NCI-H2196 treated with DMSO at 0.1 percent for 48 hours (cell line): ENCODE measurements at regions not wholly inside any gene's neighbourhood (a gene's known extent, or its start where the extent isn't known, plus 50 kb on each side); places are given as distances from the start of the nearest gene placed in this dataset.

Source experiments
- DNase-seq: peaks from one replicate; lab custom pipeline; 2025; ENCODE audit not compliant: unreplicated experiment; lab: John Stamatoyannopoulos, UW

DNA sequence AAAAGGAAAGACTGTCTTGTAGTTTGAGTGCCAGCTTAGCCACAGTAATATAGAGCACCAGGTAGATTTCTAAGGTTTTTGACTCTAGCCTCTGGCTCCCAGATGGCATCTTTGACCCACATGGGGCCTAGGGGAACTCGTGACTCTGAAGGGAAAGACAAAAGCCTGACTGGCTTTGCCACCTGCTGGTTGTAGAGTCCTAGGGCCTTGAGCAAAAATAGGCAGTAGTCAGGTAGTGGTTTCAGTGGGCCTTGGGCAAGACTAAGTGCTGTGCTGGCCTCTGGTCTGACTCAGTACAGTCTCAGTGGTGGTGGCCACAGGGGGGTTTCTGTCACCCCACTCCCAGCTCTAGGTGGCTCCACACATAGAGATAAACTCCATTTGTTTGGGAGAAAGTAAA, 349.4 kb downstream of the FAM181B start:
- DNase-seq: no peak

DNA sequence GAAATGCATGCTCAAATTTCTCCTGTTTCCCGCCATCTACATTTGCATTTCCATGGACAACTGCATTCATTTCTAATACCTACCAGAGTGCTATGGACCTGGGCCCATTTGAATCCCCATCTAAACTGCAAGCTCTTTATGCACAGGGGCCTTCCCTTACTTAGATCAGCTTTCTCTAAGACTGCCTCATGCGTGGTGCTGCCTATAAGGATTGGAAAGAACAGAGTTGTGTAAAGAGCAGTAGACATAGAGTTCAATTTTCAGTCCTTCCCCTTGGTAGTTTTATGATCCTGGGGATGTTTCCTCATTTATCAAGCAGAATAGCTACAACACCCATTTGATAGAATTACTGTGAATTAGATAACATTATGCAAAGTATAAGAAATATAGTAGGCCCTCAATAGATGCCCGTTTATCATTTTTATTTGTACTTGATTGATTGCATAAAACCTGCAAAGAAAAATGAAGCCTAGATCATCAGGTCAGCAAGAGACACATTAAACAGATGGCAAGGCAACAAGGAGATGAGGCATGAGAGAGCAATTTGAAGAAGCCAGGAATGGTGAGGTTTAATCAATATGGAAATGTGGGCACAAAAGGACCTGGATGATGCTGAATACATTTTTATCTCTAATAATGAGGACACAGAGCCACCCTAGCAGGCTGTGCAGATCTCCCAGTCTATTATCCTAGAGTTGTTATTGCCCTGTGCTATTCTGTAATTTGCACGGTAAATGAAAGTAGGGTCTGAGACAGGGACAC, 359.7 kb downstream of the FAM181B start:
- DNase-seq: no peak

DNA sequence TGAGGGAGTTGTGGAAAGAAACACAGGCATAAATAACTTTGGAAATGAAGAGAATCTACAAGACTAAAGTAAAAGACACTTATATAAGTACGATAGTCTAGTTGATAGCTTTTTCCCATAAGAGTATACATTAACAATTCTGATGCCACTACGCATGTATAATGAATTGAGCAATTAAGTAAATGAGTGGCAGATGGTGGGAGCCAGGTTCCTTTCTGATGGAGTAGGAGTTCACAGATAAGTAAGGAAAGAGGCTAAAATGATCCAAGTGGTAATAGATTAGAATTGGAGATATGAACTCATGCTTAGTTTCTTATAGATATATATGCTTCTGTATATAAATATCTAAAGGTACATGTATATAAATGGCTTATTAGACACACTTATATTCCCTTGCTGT, 368.3 kb downstream of the FAM181B start:
- no peak for DNase-seq

DNA sequence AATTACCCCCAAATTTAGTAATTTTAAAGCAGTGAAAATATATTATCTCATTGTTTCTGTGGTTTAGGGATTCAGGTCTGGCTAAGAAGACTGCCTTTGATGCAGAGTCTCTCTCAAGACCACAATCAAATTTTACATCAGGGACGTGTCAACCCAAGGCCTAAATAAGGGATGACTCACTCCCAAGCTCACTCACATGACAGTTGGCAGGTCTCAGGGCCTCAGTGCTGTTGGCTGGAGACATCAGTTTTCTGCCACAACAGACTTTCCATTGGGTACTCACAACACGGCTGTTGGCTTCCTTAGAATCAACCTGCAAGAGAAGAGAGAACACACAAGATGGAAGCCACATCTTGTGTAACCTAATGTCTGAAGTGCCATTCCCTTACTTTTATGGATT, 377.3 kb downstream of the FAM181B start:
- DNase-seq: no peak

DNA sequence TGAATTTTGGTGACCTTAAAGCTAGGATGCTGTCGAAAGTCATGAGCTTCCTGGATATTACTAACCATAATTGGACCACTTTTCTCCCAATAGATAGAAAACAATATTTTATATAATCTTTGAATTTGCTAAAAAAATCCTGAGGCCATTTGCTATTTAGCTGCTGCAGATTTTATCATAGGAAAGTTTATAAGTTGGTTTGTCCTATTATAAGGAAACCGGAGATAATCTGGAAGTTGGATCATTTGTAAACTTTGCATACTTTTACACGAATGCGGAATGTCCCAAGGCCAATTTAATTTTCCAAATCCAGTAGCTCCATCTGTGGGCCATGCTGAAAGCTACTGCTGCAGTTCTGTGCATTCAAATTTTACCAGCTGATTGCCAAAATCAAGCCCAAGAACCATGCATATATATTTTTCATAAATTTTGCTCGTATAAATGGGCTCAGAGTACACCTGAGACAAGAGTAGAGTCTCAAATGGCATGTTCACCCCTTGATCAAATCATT, 378.3 kb downstream of the FAM181B start:
- no peak for DNase-seq

DNA sequence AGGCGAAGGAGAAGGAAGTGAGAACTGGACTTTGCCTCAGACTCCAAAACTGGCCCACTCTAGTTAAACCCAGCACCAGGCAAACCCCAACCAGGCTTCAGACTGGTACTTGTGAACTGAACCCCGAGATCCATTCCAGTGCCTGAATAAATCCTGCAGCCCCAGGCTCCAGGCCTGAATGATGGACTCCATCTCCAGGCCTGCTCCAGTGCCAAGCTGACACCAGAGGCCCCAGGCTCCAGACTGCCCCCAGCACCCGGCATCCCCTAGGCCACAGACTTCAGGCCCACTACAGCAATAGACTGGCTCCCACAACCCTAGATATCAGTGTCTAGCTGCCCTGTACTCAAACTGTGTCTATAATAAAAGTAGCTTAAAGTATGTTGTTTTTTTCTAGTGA, 406.8 kb downstream of the FAM181B start:
- no peak for DNase-seq

DNA sequence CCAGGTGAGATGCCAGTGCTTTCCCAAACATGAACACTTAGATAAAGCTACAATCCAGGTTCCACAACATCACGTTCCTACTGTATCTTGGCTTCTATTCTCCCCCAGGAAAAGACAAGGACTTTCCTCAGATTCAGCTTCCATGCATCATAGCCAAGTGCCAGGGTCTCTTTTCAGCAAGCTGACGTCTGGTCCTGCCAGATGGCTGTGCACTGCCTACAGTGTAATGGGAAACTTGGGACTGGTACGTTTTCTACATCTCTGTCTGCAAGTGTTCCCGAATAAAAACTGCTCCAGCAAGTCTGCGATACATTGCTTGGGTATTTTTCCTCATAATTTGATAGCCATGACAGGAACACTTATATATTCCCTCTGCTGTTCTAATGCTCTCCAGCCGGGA, 412.5 kb downstream of the FAM181B start:
- DNase-seq: no peak

DNA sequence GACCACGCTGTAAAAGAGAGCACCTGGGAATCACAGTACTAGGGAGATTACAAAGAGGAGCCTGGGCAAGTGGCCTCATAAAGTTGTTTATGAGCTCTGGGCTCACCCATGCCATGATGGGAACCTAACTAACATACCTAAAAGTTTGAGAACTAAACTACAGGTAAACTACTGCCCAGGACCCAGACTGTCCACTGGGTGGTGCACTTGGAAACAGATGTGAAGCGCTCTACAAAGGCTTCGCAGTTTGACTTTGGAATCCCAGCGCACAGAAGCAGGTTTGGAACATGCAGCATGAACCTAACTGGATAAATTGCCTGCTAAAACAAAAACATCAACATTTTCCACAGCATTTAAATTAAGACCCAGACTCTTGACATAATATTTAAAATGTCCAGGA, 418.6 kb downstream of the FAM181B start:
- no peak for DNase-seq

DNA sequence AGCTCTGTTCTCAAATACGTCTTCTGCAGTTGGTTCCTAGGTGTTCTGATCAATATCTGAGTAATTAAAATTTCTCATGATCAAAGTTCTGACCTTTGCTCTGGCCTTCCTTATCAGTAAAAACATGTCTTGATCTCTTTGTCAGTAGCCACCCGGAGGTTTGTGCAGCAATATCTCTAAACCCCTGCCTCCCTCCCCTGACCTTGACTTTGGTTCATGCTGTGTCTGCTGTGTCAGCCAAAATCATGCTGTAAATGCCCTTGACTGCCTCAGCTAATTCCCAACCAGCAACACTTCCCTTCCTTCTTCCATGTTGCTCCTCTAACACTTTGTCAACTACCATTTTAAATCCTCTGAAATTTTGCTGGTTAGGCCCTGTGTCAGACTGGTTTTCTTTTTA, 424.7 kb downstream of the FAM181B start:
- DNase-seq: no peak

DNA sequence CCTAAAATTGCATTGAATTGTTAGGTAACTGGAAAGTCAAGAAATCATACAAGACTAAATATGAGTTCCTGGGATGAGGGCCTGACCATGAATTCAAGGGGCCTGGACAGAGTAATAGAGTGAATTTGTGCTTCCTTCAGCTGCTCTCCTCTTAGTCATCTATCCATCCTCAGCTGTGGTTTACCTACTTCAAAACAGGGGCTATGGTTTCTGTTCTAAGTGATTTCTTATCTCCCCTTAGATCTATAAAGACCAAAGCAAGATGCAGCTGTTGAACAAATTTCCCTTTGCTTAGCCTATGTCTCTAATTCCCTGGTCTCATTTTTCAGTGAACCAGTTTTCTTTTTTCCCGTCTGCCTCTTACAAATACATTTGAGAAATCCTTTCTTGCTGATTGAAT, 428.5 kb downstream of the FAM181B start:
- DNase-seq: no peak

DNA sequence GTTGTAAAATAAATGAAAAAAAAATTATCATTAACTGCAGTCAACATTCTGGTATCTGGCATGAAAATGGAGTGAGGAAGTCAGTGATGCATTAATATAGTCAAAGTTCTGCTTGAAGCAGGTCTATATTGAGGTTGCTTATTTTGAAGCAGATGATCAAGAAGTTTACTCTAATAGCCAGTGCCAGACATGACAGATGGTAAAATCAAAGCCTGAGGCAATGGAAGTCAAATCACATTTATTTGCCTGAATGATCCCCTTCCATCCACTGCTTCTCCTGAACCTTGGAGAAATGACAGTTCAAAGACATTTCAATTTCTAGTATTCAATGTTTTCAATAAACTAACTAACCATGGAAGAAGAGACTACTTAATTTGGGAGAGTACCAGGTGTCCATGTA, 430.0 kb downstream of the FAM181B start:
- DNase-seq: no peak

DNA sequence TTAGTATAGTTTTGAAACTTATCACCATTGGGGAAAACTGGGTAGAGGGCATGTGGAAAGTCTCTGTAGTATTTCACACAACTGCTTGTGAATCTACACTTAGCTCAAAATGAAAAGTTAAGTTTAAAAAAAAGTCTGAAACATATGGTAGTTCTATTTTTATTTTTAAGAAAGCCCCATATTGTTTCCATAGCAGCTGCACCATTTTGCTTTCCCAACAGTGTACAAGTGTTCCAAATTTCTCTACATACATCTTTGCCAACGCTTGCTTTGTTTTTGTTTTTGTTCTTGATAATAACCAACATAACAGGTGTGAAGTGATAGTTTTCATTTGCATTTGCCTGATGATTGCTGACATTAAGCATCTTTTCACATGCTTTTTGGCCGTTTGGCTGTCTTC, 445.2 kb downstream of the FAM181B start:
- DNase-seq: no peak

DNA sequence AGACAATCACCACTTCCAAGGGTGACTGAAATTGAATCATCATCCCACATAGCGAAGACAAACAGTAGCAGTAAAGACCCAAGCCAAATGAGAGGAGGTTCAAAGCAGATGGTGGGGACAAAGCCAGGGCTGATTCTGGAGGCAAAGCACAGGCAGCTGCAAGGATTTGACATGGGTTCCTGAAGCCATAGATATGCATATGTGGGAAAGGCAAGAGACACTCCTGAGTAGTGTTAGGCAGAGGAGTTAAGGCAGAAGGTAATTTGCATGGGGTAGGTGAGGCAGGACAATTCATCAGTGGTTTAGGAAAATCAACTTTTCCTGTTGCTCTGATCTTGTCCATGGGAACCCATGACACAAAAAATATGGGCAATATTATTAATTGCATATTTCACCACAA, 462.8 kb downstream of the FAM181B start:
- DNase-seq: no peak

DNA sequence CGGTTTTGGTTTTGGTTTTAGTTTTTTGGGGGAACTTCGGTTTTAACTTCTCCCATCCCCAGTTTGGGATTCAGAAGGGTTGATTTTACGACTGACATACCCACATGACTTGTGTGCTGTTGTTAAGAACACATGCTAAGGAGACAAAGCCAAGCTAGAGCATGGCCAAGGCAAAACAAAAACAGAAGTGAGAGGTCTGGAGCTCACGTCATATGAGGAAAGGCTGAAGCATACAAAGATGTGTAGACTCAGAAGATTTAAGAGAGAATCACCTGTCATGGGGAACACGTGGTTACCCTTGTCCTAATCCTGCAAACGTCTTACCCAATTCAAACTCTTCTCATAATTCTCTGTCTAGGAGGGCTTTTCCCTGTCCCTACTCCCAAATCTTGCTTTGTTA, 465.0 kb downstream of the FAM181B start:
- no peak for DNase-seq

DNA sequence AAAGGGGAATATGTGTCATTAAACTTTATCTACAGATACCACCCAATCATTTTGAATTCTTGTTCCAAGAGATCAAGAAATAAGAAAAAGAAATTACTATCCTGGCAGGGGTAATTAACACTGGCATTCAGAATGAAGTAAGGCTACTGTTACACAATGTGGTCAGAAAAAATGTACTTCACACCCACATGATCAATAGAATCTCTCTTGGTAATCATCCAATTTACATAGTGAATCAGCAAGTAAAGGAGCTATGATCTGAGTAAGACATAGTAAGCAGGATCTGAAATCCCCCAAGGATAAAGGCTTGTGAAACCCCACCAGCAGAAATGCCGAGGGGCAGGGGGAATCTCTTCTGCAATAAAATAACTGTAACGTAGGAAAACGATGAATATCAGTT, 466.5 kb downstream of the FAM181B start:
- no peak for DNase-seq

DNA sequence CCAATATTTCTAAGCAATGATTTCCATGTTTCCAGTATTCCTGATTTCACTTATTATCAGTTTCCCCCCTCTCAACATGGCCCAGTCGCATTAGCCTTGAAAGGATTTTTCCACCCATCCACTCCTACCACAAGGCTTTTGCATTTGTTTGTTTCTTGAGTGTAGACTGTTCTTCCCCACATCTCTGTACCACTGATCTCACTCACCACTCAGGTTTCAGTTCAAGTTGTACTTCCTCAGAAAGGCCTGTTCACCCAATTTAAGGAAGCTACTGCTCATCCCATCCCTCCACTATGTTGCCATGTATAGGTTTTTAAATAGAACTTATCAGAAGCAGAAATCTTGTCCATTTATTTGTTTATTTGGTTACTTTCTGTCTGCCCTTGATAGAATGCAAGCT, 472.3 kb downstream of the FAM181B start:
- DNase-seq: no peak

DNA sequence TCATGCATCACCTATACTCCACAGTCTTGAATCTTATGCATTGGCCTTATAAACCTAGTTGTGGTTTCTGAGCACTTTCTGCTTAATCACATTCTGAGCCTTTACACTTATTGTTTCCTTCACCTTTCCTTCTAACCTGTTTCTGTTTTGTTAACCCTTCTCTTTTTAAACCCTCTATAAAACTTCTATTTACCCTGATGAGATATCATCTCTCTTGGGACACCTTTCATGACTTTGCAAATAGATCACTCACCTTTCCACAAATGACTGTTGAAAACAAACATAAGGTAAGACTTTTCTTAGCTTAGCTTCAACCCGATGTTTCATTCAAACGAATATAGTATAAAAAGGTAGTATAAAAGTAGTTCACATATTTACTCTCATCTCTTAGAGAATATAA, 483.6 kb downstream of the FAM181B start:
- DNase-seq: no peak

DNA sequence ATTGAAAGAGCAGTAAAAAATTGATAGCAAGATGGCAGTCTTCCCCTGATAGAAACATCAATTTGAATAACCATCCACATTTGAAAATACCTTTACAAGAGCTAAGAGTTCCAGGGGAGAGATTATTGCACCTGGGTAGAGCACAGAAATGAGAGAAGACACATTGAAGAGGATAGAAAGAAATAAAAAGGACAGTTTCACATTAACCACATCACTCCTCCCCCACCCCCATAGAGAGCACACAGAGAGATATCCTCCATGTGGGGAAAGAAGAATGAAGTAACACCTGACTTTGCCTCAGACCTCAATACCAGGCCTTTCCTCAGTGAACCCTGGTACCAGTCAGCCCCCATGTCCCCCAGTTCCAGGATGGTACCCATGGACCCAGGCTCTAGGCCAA, 486.7 kb downstream of the FAM181B start:
- no peak for DNase-seq

DNA sequence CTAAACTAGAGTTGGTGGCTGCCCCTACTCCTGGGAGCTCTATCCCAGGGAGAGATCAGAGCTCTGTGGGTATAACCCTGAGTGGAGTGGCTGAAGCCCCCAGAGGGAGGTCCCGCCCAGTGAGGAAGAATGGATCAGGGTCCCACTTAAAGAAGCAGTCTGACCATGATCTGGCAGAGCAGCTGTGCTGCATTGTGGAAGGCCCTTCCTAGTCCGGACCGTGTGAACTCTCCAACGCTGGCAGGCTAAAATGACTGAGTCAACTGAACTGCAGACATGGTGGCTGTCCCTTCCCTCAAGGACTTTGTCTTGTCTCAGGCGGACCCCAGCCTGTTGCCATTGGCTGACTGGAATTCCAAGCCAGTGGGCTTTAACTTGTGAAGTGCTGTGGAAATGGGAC, 494.2 kb downstream of the FAM181B start:
- DNase-seq: no peak

DNA sequence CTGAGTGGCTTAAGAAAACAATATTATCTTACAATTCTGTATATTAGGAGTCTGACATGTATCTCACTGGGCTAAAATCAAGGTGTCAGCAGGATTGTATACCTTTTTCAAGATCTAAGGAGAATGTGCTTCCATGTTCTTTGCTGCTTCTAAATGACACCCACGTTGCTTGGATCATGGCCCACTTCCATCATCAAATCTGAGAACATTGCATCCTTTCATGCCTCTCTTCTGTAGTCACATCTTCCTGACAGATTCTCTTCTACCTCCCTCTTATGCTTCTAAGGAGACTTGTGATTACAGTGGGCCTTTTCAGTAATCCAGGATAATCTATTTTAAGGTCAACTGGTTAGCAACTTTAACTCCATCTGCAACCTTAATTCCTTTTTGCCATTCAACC, 499.4 kb downstream of the FAM181B start:
- no peak for DNase-seq

DNA sequence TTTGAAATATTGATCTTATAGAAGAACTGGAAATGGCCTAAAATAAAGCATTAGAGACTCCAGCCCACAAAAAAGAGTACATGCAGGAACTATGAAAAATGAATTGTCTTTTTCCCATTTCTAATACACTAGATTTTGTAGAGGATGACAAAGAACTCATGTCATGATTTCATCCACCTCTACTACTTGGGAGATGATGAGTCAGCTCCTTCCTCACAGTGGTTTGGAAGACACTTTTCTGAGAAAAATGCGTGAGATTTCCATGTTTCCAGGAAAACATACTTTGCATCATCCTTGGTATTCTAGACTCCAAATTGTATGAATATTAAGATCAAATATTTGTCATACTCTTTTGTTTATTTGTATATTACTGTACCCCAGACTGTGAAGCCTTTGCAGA, 500.5 kb downstream of the FAM181B start:
- no peak for DNase-seq

DNA sequence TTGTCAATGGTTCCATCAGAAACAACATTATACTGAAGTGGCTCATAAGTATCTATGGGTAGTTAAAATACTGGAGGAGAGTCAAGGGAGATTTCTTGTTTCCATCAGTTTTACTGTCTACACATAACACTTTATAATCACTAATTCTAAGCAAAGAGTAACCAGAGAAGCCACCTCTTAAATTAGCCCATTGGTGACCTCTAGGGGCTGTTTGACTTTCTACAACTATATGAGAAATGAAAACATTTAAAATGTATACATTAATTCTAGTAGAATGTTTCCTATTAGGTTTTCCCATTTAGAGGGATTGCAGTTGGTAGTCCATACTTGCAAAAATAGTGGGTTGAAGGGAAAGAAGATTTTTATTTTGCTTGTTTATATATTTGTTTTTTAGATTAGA, 504.3 kb downstream of the FAM181B start:
- DNase-seq: no peak

DNA sequence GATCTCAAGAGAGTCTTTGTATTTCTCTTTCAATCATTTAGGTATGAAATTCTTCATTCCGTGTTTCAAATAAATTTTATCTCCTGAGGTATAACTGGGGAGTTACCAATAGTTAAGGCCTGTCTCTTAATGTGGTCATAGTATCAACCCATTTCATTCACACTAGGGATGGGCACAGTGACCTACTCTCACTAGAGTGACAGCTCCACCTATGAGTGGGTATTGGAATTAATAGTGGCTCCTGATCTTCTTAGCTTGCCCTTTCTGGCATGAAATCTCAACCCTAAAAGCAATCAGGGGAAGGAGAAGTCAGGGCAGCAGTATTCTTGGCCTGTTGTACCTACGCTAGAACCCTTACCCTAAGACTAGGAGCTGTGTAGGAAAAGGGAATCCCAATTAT, 507.7 kb downstream of the FAM181B start:
- DNase-seq: no peak
